ENCODE measurements at regions not wholly inside any gene's neighbourhood (a gene's known extent, or its start where the extent isn't known, plus 50 kb on each side); places are given as distances from the start of the nearest gene placed in this dataset.
A peak's percentile ranks its signal among the peaks of the same experiment; 100 is the strongest.

DNA sequence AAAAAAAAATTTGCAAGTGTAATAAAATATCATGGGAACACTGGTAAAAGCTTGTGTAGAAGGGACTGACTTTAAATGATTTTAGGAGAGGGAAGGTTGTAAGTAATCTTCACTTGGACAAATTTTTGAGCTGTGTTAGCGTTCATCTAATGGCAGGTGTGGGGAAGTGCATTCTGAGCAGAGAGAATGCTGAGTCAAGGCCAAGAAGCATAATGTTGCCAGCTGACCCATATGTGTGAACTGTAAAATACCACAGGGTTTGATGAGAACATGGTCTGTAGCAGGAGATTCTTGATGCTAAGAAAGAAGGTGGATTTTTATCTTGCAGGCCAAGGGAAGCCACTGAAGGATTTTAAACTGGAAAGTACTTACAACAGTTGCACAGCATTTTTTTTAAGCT lies 98.2 kb upstream of the ZNF32 start:
- ATAC-seq (no peak), DNase-seq (no peak)
- Histone ChIP-seq H3K27ac (no peak overlapping the region), H3K27me3 (no peaks in the 10 kb centered on the region), H3K36me3 (no peaks in the 10 kb centered on the region), H3K4me1 (no peaks in the 10 kb centered on the region), H3K4me3 (no peak overlapping the region), H3K9me3 (no peaks in the 10 kb centered on the region)
- 83 to 98% (median 91%) methylated on average over 1 of the region's 1 CpG for WGBS, 4 donors
- TF ChIP-seq, protein P1, sequence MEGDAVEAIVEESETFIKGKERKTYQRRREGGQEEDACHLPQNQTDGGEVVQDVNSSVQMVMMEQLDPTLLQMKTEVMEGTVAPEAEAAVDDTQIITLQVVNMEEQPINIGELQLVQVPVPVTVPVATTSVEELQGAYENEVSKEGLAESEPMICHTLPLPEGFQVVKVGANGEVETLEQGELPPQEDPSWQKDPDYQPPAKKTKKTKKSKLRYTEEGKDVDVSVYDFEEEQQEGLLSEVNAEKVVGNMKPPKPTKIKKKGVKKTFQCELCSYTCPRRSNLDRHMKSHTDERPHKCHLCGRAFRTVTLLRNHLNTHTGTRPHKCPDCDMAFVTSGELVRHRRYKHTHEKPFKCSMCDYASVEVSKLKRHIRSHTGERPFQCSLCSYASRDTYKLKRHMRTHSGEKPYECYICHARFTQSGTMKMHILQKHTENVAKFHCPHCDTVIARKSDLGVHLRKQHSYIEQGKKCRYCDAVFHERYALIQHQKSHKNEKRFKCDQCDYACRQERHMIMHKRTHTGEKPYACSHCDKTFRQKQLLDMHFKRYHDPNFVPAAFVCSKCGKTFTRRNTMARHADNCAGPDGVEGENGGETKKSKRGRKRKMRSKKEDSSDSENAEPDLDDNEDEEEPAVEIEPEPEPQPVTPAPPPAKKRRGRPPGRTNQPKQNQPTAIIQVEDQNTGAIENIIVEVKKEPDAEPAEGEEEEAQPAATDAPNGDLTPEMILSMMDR (IDR thresholded peaks at IDR 0.05) = no peak
- no peak for TF ChIP-seq POLR2A (IDR thresholded peaks at IDR 0.05)
- intact Hi-C loops (cut with DNase I) = no loop called here

DNA sequence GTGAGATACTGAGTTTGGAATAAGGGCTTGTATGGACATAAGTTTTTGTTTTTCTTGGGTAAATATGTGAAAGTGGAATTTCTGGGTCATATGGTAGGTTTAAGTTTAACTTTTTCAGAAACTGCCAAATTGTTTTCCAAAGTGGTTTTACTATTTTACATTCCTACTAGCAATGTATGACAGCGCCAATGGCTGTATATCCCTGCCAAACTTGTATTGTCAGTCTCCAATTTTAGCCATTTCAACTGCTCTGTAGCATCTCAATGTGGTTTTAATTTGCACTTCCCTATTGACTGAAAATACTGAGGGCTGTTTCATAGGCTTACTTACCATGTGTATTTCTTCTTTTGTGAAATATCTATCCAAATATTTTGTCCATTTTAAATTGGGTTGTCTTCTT lies 90.5 kb upstream of the ZNF32 start:
- Histone ChIP-seq H3K4me3 (no peak overlapping the region), H3K27me3 (no peaks in the 10 kb centered on the region), H3K36me3 (no peaks in the 10 kb centered on the region), H3K27ac (no peak overlapping the region), H3K9me3 (no peaks in the 10 kb centered on the region), H3K4me1 (no peaks in the 10 kb centered on the region)
- WGBS, 4 donors = 72 to 91% (median 83%) methylated on average over 1 of the region's 1 CpG
- TF ChIP-seq, protein P1 (IDR thresholded peaks at IDR 0.05) = no peak
- TF ChIP-seq POLR2A (IDR thresholded peaks at IDR 0.05) = no peak
- ATAC-seq (no peak), DNase-seq (no peak)
- intact Hi-C loops (cut with DNase I) = no loop called here

DNA sequence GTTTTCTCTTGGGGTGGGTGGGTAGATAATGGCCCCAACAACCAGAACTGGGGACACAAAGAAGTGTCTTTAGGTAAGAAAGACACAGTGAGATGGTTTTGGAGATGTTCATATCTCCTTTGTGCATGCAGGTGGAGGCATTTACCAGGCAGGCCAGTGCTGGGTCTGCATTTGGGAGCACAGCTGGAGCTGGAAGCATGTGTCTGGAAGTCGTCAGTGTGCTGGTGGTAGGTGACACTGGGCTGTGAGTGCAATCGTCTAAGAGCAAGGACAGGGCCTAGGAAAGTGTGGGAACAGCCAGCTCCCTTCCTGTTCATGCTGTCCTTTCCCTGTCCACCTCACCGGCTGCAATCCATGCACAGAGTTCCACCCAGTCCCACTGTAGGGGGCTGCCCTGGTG lies 88.3 kb upstream of the ZNF32 start:
- no peak overlapping the region for H3K27ac ChIP-seq
- H3K9me3 ChIP-seq = peaks cover 0 to 4% (median 0%) of the 10 kb centered on the region in 12 donors
- ATAC-seq (peak in 1 of 4 donors; percentile 45), DNase-seq (no peak)
- 43 to 62% (median 58%) methylated on average over 3 of the region's 3 CpGs for WGBS, 4 donors
- H3K36me3 ChIP-seq = no peaks in the 10 kb centered on the region
- intact Hi-C loops (cut with DNase I) = no loop called here
- TF ChIP-seq, protein P1 (IDR thresholded peaks at IDR 0.05) = no peak
- no peak for TF ChIP-seq POLR2A (IDR thresholded peaks at IDR 0.05)
- H3K4me3 ChIP-seq = no peak overlapping the region
- H3K27me3 ChIP-seq = no peaks in the 10 kb centered on the region
- no peaks in the 10 kb centered on the region for H3K4me1 ChIP-seq

DNA sequence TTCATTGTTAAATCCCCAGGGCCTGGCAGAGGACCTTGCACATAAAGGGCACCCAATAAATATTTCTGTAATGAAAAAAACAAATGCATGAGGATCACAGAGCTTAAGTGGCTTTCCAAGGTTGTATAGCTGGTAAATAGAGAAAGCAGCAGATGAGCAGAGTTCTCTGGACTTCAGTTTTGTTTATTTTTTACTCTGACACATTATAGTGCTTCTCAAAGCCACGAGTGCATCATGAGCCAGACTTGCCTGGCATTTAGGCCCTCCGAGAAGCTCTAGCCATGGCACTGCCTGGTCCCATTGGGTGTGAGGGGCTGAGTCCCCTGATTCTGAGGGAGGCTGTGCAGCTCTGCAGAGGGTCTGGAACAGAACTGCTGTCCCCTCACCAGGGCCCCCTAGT lies 87.2 kb upstream of the ZNF32 start:
- H3K27me3 ChIP-seq = no peaks in the 10 kb centered on the region
- no peak for ATAC-seq
- TF ChIP-seq POLR2A (IDR thresholded peaks at IDR 0.05) = no peak
- TF ChIP-seq, protein P1 (IDR thresholded peaks at IDR 0.05) = no peak

More for the DNA sequence above, 87.2 kb upstream of the ZNF32 start:
- Histone ChIP-seq H3K4me3 (no peak overlapping the region), H3K4me1 (no peaks in the 10 kb centered on the region), H3K36me3 (no peaks in the 10 kb centered on the region), H3K9me3 (peaks cover 0 to 11% (median 2%) of the 10 kb centered on the region in 12 donors), H3K27ac (no peak overlapping the region)
- intact Hi-C loops (cut with DNase I) = no loop called here
- WGBS, 4 donors = 86 to 94% (median 91%) methylated on average over 2 of the region's 2 CpGs
- DNase-seq = no peak
